SH-SY5Y (cell line): ENCODE measurements at regions not wholly inside any gene's neighbourhood (a gene's known extent, or its start where the extent isn't known, plus 50 kb on each side); places are given as distances from the start of the nearest gene placed in this dataset.

Experiments used
- GATA2 ChIP-seq: IDR thresholded peaks from 2 replicates; pipeline ENCODE4 v1.6.1; 2011; ENCODE audit warnings: mild to moderate bottlenecking, low read depth, low read length
- GATA3 ChIP-seq: IDR thresholded peaks from 2 replicates; pipeline ENCODE4 v1.6.1; 2011; ENCODE audit warnings: low read depth, mild to moderate bottlenecking, low read length, moderate library complexity

GRCh38 chr2:123451542-123451941 lies 573.5 kb upstream of the CNTNAP5 start:
- TF ChIP-seq GATA3 (no peak), GATA2 (no peak)
